Hepatocyte (in vitro differentiated cells): ENCODE measurements at regions not wholly inside any gene's neighbourhood (a gene's known extent, or its start where the extent isn't known, plus 50 kb on each side); places are given as distances from the start of the nearest gene placed in this dataset.

ENCODE experiments used
- EZH2 ChIP-seq: fragments of 200-600 bp; sonication (generic); IDR thresholded peaks from 2 replicates; pipeline ENCODE4 v1.6.1; 2016; ENCODE audit warnings: antibody characterized with exemption, mild to moderate bottlenecking, borderline replicate concordance
- EZH2phosphoT487 ChIP-seq: fragments of 200-600 bp; sonication (generic); IDR thresholded peaks from one replicate; pipeline ENCODE4 v1.6.1; 2018; ENCODE audit warnings: antibody characterized with exemption, mild to moderate bottlenecking, low read depth, moderate library complexity; ENCODE audit not compliant: unreplicated experiment, severe bottlenecking
- TF ChIP-seq, protein P1 (sequence below): fragments of 200-600 bp; sonication (generic); IDR thresholded peaks from 2 replicates; pipeline ENCODE4 v1.5.1; 2016; ENCODE audit warnings: antibody characterized with exemption, mild to moderate bottlenecking; ENCODE audit not compliant: poor library complexity

- TF ChIP-seq EZH2 (no peak), EZH2phosphoT487 (no peak)
- TF ChIP-seq, protein P1, sequence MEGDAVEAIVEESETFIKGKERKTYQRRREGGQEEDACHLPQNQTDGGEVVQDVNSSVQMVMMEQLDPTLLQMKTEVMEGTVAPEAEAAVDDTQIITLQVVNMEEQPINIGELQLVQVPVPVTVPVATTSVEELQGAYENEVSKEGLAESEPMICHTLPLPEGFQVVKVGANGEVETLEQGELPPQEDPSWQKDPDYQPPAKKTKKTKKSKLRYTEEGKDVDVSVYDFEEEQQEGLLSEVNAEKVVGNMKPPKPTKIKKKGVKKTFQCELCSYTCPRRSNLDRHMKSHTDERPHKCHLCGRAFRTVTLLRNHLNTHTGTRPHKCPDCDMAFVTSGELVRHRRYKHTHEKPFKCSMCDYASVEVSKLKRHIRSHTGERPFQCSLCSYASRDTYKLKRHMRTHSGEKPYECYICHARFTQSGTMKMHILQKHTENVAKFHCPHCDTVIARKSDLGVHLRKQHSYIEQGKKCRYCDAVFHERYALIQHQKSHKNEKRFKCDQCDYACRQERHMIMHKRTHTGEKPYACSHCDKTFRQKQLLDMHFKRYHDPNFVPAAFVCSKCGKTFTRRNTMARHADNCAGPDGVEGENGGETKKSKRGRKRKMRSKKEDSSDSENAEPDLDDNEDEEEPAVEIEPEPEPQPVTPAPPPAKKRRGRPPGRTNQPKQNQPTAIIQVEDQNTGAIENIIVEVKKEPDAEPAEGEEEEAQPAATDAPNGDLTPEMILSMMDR: no peak
These were observed 1808.9 kb upstream of the TENM3 start for GRCh38 chr4:180434131-180434895.
